Activated CD4-positive, alpha-beta T cell treated with anti-CD3 and anti-CD28 coated beads, Interleukin-2, amount 10 ng/mL, durations not matched to agents 7 days and 5 days (primary cell): ENCODE measurements at regions not wholly inside any gene's neighbourhood (a gene's known extent, or its start where the extent isn't known, plus 50 kb on each side); places are given as distances from the start of the nearest gene placed in this dataset.
"Not testable (repeated sequence)": the region's sequence is repeated elsewhere in the genome, so short reads cannot be mapped to it uniquely, and the experiment has no call there.

ENCODE experiments used
- CTCF ChIA-PET: fragments of 350-600 bp; sonication (Branson Sonifier 250); formaldehyde crosslinking; loops from one replicate; lab custom pipeline; 2021; ENCODE audit warnings: antibody characterized with exemption; lab: Charles Lee
- POLR2A ChIA-PET: fragments of 350-600 bp; sonication (Branson Sonifier 250); formaldehyde crosslinking; loops from one replicate; lab custom pipeline; 2021; ENCODE audit warnings: antibody characterized with exemption; lab: Charles Lee
- DNase-seq: peaks from one replicate; pipeline ENCODE4 v3.0.0-alpha.2; 2020
- H3K27ac Mint-ChIP-seq: one replicate; pipeline ENCODE4 v1.8.0; 2021; ENCODE audit warnings: mild to moderate bottlenecking, moderate library complexity, mixed read lengths
- H3K27me3 Mint-ChIP-seq: one replicate; pipeline ENCODE4 v1.8.0; 2021; ENCODE audit warnings: mixed read lengths
- H3K36me3 Mint-ChIP-seq: one replicate; pipeline ENCODE4 v1.8.0; 2021; ENCODE audit warnings: low read depth, mixed read lengths
- H3K4me1 Mint-ChIP-seq: one replicate; pipeline ENCODE4 v1.8.0; 2021; ENCODE audit warnings: mixed read lengths
- H3K4me3 Mint-ChIP-seq: one replicate; pipeline ENCODE4 v1.8.0; 2021; ENCODE audit warnings: mild to moderate bottlenecking, moderate library complexity, mixed read lengths
- H3K9me3 Mint-ChIP-seq: one replicate; pipeline ENCODE4 v1.8.0; 2021; ENCODE audit warnings: mixed read lengths

DNA sequence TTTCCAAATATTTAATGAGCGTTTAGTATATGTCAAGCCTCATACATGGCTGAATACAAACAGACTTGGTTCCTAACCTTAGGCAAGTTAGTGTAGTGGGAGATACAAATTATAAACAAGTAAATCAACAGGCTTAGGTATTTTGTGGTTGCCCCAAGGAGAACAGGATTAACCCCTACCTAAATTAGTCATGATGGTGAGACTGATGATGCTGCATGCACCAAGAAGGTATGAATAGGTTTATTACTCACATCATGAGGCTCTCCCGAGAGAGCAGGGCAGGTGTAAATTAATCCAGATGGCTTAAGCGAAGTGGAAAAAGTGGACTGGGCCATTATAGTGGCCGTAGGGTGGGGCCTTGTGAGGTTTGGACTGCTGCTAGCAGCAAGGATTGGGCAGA is 118.1 kb upstream of the GCFC2 start:
- H3K4me3 Mint-ChIP-seq = no peak overlapping the region
- H3K9me3 Mint-ChIP-seq = no peaks in the 10 kb centered on the region
- ChIA-PET CTCF (no interaction called here), POLR2A (no interaction called here)
- H3K4me1 Mint-ChIP-seq = no peaks in the 10 kb centered on the region
- DNase-seq = no peak
- no peaks in the 10 kb centered on the region for H3K36me3 Mint-ChIP-seq
- no peaks in the 10 kb centered on the region for H3K27me3 Mint-ChIP-seq
- H3K27ac Mint-ChIP-seq = no peak overlapping the region

DNA sequence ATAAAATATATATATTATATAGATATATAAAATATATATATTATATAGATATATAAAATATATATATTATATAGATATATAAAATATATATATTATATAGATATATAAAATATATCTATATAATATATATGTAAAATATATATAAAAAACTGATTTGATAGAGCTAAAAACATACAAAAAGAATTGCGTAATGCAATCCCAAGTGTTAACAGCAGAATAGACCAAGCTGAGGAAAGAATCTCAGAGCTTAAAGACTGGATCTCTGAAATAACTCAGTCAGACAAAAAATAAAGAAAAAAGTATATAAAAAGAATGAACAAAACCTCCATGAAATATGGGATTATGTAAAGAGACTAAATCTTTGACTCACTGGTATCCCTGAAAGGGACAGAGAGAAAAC is 112.8 kb upstream of the GCFC2 start:
- CTCF ChIA-PET, H3K27ac Mint-ChIP-seq, H3K36me3 Mint-ChIP-seq, POLR2A ChIA-PET, DNase-seq, H3K9me3 Mint-ChIP-seq, H3K4me1 Mint-ChIP-seq, H3K4me3 Mint-ChIP-seq, H3K27me3 Mint-ChIP-seq: not testable (repeated sequence)

DNA sequence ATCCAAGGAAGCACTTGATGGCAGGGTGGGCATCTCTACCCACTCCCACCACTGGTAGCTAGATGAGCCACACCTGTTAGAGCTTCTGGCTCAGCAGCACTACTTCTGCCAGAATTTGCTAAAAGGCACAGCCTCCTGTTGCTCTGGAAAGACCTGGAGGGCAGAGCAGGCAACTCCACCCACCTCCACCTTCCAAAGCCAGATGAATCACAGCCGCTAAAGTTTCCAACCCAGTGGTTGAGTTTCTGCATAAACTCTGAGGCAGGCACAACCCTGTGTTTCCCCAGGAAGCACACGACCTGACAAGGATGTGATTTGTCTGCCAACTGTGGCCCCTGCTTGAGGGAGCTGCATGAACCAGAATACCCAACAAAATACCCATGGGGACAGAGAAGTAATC is 111.6 kb upstream of the GCFC2 start:
- ChIA-PET CTCF (no interaction called here), POLR2A (no interaction called here)
- H3K9me3 Mint-ChIP-seq = no peaks in the 10 kb centered on the region
- H3K4me1 Mint-ChIP-seq = no peaks in the 10 kb centered on the region
- no peak overlapping the region for H3K27ac Mint-ChIP-seq
- H3K36me3 Mint-ChIP-seq = no peaks in the 10 kb centered on the region
- DNase-seq = no peak
- H3K27me3 Mint-ChIP-seq = no peaks in the 10 kb centered on the region
- no peak overlapping the region for H3K4me3 Mint-ChIP-seq

DNA sequence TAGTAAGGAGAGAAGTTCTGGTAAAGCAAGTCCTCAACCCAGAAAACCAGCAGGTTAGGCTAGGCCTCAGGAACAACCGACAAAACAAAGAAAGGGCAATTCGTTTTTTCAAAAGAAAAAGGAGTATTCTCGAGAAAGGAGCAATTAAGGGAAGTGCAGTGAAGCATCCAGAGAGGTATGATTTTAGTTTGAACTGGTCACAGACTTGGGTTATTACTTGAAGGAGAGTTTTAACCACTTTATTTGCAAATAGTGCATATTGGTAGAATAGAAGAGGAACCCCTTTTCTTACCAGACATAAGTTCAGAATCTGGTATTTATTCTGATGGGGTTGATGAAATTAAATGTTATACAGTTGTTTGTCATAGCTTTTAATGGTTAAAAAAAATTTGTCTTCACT is 110.0 kb upstream of the GCFC2 start:
- H3K4me3 Mint-ChIP-seq = no peak overlapping the region
- CTCF ChIA-PET = interaction anchor here (0.6 kb wide), 1 partner anchor 42 kb away, joined by 3 read pairs; no protein-coding TSS in a partner anchor
- no peaks in the 10 kb centered on the region for H3K27me3 Mint-ChIP-seq

DNA sequence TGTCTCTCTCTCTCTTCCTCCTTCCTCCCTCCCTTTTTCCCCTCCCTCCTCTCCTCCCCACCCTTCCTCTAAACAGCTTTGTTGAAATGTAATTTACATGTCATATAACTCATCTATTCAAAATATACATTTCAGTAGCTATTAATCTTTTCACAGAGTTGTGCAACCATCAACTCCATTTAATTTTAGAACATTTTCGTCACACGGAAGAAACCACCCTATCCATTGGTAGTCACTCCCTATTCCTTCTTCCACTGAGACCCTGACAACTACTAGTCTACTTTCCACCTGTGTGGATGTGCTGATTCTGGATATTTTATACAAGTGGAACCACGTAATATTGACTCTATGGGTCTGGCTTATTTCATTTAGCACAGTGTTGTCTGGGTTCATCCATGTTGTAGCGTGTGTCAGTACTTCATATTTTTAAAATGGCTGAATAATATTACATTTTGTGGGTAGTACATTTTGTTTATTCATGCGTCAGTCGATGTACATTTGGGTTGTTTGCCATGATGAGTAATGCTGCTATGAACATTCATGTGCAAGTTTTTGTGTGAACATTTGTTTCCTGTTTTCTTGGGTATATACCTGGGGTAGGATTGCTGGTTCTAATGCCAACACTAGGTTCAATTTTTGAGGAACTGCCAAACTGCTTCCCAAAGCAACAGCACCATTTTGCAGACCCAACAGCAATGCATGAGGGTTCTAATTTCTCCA is 100.1 kb upstream of the GCFC2 start:
- Mint-ChIP-seq H3K9me3 (no peaks in the 10 kb centered on the region), H3K27me3 (no peaks in the 10 kb centered on the region), H3K4me3 (no peak overlapping the region), H3K4me1 (no peaks in the 10 kb centered on the region), H3K36me3 (no peaks in the 10 kb centered on the region), H3K27ac (no peak overlapping the region)
- ChIA-PET CTCF (no interaction called here), POLR2A (no interaction called here)
- DNase-seq = no peak

More for the DNA sequence above, 110.0 kb upstream of the GCFC2 start:
- no peaks in the 10 kb centered on the region for H3K4me1 Mint-ChIP-seq
- no peaks in the 10 kb centered on the region for H3K9me3 Mint-ChIP-seq
- no peak overlapping the region for H3K27ac Mint-ChIP-seq
- POLR2A ChIA-PET = no interaction called here
- DNase-seq = no peak
- H3K36me3 Mint-ChIP-seq = no peaks in the 10 kb centered on the region

DNA sequence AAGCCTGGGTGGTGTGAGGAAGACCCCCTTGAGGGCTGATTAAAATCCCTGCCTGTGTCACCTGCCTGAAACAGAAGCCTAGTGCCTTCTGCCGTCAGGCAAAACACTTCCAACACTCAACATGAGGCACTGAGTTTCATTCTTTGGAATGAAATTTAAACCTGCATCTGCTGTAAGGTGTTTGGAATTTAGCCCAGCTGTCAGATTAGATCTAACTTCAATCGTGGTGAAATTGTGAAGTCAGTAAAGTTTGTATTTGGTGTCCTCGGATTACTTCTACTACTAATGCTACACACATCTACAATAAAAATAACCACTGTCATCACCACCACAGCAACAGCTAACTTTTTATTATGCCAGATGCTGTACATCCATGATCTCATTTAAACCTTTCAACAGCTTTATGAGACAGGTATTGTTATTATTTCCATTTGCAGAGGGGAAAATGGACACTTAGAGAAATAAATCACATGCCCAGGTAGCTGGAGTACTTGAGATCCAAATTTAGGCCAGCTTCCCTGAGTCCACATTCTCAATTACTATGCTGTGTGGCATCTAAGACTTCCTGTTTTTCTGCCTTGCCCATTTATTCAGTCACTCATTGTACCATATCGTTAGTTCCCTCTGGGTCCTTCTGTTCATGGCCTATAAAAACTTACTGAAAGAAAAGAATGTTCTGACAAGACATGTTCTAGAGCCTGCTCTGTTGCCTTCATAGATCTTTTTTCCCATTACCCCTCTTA is 98.2 kb upstream of the GCFC2 start:
- no peak overlapping the region for H3K27ac Mint-ChIP-seq
- ChIA-PET CTCF (no interaction called here), POLR2A (no interaction called here)
- H3K27me3 Mint-ChIP-seq = no peaks in the 10 kb centered on the region
- no peaks in the 10 kb centered on the region for H3K36me3 Mint-ChIP-seq
- DNase-seq = no peak
- no peaks in the 10 kb centered on the region for H3K4me1 Mint-ChIP-seq
- H3K9me3 Mint-ChIP-seq = no peaks in the 10 kb centered on the region
- H3K4me3 Mint-ChIP-seq = no peak overlapping the region

DNA sequence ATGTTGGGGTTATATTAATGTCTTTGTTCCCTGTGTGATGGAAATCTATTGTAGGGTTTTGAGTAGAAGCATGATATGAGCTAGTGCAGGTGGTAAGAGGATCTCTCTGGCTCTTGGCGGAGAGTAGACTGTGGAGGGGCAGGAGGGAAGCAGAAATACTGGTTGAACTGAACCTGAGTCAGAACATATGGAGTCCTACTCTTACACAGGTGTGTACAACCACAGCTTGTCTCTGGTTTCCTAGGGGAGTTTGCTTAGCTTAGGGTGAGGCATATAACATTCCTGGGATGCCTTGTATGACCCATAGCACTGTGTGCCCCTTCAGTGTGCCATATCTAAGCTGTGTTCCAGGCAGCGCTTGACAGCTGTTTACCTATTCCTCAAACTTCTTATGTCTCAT is 97.3 kb upstream of the GCFC2 start:
- ChIA-PET CTCF (no interaction called here), POLR2A (no interaction called here)
- Mint-ChIP-seq H3K9me3 (no peaks in the 10 kb centered on the region), H3K36me3 (no peaks in the 10 kb centered on the region), H3K27me3 (no peaks in the 10 kb centered on the region), H3K4me3 (no peak overlapping the region), H3K27ac (no peak overlapping the region), H3K4me1 (no peaks in the 10 kb centered on the region)
- no peak for DNase-seq

DNA sequence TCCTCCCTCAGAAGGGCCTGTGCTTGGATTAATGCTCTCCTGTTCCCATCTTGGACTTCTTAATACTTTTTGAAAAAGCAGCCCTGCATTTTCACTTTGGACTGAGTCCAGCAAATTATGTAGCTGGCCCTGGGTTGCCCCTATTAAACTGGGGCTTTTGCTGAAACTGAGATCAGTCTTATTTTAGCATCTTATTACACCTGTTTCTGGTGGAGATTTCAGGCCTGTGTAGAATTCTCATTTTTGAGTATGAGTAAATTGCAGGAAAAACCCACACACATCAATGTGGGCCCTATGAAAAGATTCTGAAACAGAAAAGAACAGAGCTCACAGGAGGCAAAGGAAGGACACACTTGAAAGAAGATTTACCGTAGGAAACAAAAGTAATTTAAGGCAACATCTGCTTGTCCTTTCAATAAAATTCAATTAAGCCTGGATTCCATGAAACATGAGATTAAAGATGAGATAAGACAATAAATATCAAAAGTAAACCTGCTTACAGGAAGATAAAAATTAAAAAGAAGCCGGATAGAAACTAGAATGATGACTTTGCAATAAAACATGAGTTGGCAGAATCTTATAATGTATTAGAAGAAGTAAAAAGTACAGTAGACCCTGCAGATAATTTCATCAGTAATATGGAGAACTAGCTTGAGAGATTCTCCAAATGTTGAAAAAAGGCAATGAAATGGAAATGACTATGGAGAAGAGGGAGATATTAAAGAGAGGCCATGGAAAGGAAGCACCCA is 90.7 kb upstream of the GCFC2 start:
- POLR2A ChIA-PET = no interaction called here
- CTCF ChIA-PET = no interaction called here
- H3K27ac Mint-ChIP-seq = no peak overlapping the region
- peaks cover 7% of the 10 kb centered on the region for H3K27me3 Mint-ChIP-seq
- H3K9me3 Mint-ChIP-seq = no peaks in the 10 kb centered on the region
- no peak overlapping the region for H3K4me3 Mint-ChIP-seq
- no peaks in the 10 kb centered on the region for H3K4me1 Mint-ChIP-seq
- no peak for DNase-seq
- H3K36me3 Mint-ChIP-seq = no peaks in the 10 kb centered on the region

DNA sequence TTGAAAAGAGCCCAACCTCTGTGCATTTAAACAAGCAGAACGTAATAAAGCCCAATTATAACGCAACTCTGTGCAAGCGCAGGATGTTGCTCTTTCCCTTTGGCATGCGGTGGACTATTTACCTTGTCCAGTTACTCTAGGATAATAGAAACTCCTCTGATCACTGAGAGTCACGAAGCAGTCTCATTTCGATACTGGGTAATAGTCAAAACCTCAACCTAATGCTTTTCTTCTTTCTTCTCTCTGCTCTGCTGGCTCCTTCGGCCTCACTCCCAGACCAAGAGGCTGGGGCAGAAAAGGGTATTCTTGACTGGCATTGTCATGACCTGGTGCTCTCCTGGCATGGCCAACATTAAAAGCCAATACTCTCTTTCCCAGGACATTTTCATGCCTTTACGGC is 89.7 kb upstream of the GCFC2 start:
- no peaks in the 10 kb centered on the region for H3K9me3 Mint-ChIP-seq
- H3K27me3 Mint-ChIP-seq = peaks cover 7% of the 10 kb centered on the region
- no peak for DNase-seq
- no peaks in the 10 kb centered on the region for H3K4me1 Mint-ChIP-seq
- H3K36me3 Mint-ChIP-seq = no peaks in the 10 kb centered on the region
- ChIA-PET POLR2A (no interaction called here), CTCF (no interaction called here)
- H3K4me3 Mint-ChIP-seq = no peak overlapping the region
- H3K27ac Mint-ChIP-seq = no peak overlapping the region

DNA sequence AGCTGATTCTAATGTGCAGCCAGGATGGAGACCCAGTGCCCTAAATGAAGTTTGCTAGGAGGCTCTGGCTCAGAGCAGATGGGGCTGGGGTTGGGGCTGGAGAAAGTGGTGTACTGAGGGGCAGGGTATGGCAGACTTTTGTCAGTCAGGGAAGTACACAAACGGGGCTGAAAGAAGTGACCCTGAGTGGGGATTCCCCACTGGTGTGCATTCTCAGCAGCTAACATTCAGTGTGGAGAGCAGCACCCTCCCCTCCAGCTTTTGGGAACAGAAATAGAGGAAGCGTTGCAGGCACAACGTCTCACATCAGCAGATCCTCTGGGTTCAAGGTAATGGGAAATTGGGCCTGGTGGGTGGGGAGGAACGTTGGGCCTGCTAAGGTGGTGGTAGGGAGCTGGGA is 89.1 kb upstream of the GCFC2 start:
- CTCF ChIA-PET = no interaction called here
- no peak for DNase-seq
- no peak overlapping the region for H3K27ac Mint-ChIP-seq

DNA sequence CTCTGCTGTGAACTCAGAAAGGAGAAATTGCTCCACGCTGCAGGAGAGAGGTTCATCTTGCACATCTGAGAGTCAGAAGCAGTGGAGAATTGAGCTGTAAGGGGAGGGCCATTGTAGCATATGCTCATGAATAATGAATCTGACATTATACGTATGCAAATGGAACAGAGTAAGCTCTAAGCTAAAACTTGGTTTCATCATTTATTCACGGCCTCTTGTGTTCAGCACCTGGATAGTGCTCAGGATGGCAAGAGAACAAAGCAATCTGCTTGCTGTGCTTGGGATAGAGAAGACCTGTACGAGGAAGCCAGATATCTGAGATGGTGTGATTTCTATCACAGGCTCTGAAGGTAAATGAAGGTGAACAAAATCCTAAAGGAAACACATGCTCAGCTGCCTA is 87.9 kb upstream of the GCFC2 start:
- H3K27me3 Mint-ChIP-seq = peaks cover 7% of the 10 kb centered on the region
- no peak overlapping the region for H3K27ac Mint-ChIP-seq
- DNase-seq = no peak
- H3K36me3 Mint-ChIP-seq = no peaks in the 10 kb centered on the region
- H3K4me1 Mint-ChIP-seq = no peaks in the 10 kb centered on the region
- POLR2A ChIA-PET = no interaction called here
- no peak overlapping the region for H3K4me3 Mint-ChIP-seq
- H3K9me3 Mint-ChIP-seq = no peaks in the 10 kb centered on the region
- CTCF ChIA-PET = no interaction called here

More for the DNA sequence above, 89.1 kb upstream of the GCFC2 start:
- no peaks in the 10 kb centered on the region for H3K36me3 Mint-ChIP-seq
- POLR2A ChIA-PET = no interaction called here
- no peaks in the 10 kb centered on the region for H3K4me1 Mint-ChIP-seq
- H3K9me3 Mint-ChIP-seq = no peaks in the 10 kb centered on the region
- H3K27me3 Mint-ChIP-seq = peaks cover 7% of the 10 kb centered on the region
- no peak overlapping the region for H3K4me3 Mint-ChIP-seq

DNA sequence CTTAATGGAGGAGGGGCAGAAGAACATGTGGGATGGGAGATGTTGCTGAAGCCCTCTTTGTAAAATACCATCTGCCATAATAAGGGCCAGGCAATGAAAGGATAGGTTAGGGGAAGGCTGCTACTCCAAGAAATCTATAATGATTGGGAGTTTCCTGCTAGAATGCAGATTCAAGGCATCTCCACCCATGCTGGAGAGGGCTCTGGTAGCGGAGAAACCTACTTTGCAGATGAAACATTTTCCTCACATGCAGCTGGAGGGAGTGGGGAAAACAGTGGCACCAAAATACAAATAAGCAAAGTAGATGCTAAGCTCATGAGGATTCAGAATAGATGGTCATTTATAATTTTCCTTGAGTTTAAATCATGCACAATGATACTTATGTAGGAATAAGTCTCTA is 82.3 kb upstream of the GCFC2 start:
- Mint-ChIP-seq H3K4me1 (no peaks in the 10 kb centered on the region), H3K27ac (no peak overlapping the region), H3K4me3 (no peak overlapping the region), H3K9me3 (no peaks in the 10 kb centered on the region), H3K27me3 (no peaks in the 10 kb centered on the region), H3K36me3 (no peaks in the 10 kb centered on the region)
- POLR2A ChIA-PET = interaction anchor here (0.7 kb wide), 1 partner anchor 74 kb away, joined by 3 read pairs; no protein-coding TSS in a partner anchor
- CTCF ChIA-PET = no interaction called here
- no peak for DNase-seq

DNA sequence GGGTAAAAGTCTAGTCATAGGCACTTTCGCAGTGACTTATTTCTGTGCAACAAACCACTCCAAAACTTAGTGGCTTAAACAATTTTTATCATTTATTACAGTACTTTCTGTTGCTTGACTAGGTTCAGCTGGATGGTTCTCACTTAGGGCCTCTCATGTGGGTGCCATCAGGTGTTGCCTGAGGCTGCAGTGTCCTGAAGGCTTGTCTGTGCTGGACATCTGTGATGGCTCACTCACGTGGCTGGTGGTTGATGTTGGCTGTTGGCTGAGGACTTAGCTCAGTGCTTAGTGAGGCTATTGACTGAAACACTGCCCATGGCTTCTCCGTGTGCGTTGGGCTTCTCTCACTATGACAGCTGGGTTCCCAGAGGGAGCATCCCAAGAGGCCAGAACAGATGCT is 81.4 kb upstream of the GCFC2 start:
- no peaks in the 10 kb centered on the region for H3K36me3 Mint-ChIP-seq
- no peaks in the 10 kb centered on the region for H3K9me3 Mint-ChIP-seq
- no peaks in the 10 kb centered on the region for H3K4me1 Mint-ChIP-seq
- no peak overlapping the region for H3K27ac Mint-ChIP-seq
- DNase-seq = no peak
- POLR2A ChIA-PET = no interaction called here
- H3K27me3 Mint-ChIP-seq = peaks cover 2% of the 10 kb centered on the region
- no peak overlapping the region for H3K4me3 Mint-ChIP-seq
- CTCF ChIA-PET = no interaction called here
